NCI-H524 treated with DMSO at 0.1 percent for 48 hours (cell line): ENCODE measurements at regions not wholly inside any gene's neighbourhood (a gene's known extent, or its start where the extent isn't known, plus 50 kb on each side); places are given as distances from the start of the nearest gene placed in this dataset.
A peak's percentile ranks its signal among the peaks of the same experiment; 100 is the strongest.
"Not testable (repeated sequence)": the region's sequence is repeated elsewhere in the genome, so short reads cannot be mapped to it uniquely, and the experiment has no call there.

ENCODE experiments used
- DNase-seq: peaks from one replicate; lab custom pipeline; 2025; lab: John Stamatoyannopoulos, UW

GRCh38 chr21:14683063-14683462 lies 136.9 kb upstream of the SAMSN1 start:
- DNase-seq: no peak

- no peak for DNase-seq
These were observed 133.0 kb upstream of the SAMSN1 start for GRCh38 chr21:14678973-14679574.

- DNase-seq: no peak
These were observed 131.6 kb upstream of the SAMSN1 start for GRCh38 chr21:14677639-14678179.

- no peak for DNase-seq
These were observed 130.9 kb upstream of the SAMSN1 start for GRCh38 chr21:14677013-14677412.

GRCh38 chr21:14675774-14676530 lies 129.8 kb upstream of the SAMSN1 start:
- no peak for DNase-seq

GRCh38 chr21:14673649-14674048 lies 127.5 kb upstream of the SAMSN1 start:
- no peak for DNase-seq

- no peak for DNase-seq
These were observed 126.4 kb upstream of the SAMSN1 start for GRCh38 chr21:14672466-14672865.

GRCh38 chr21:14670409-14670808 lies 124.3 kb upstream of the SAMSN1 start:
- no peak for DNase-seq

GRCh38 chr21:14669092-14669491 lies 123.0 kb upstream of the SAMSN1 start:
- not testable (repeated sequence) for DNase-seq

GRCh38 chr21:14657241-14658008 lies 111.3 kb upstream of the SAMSN1 start:
- peak; percentile 86 for DNase-seq

GRCh38 chr21:14646893-14647292 lies 100.8 kb upstream of the SAMSN1 start:
- DNase-seq: no peak

GRCh38 chr21:14645702-14646101 lies 99.6 kb upstream of the SAMSN1 start:
- DNase-seq: no peak

- DNase-seq: no peak
These were observed 86.2 kb upstream of the SAMSN1 start for GRCh38 chr21:14632359-14632758.

GRCh38 chr21:14630556-14631069 lies 84.5 kb upstream of the SAMSN1 start:
- DNase-seq: no peak

GRCh38 chr21:14629461-14629860 lies 83.3 kb upstream of the SAMSN1 start:
- no peak for DNase-seq

GRCh38 chr21:14623079-14623478 lies 77.0 kb upstream of the SAMSN1 start:
- DNase-seq: not testable (repeated sequence)

GRCh38 chr21:14620152-14620551 lies 74.0 kb upstream of the SAMSN1 start:
- DNase-seq: no peak

- DNase-seq: peak; percentile 31
These were observed 71.8 kb upstream of the SAMSN1 start for GRCh38 chr21:14617871-14618270.

- no peak for DNase-seq
These were observed 70.9 kb upstream of the SAMSN1 start for GRCh38 chr21:14617040-14617393.

- DNase-seq: no peak
These were observed 70.4 kb upstream of the SAMSN1 start for GRCh38 chr21:14616380-14617039.

GRCh38 chr21:14615359-14615974 lies 69.4 kb upstream of the SAMSN1 start:
- DNase-seq: no peak

GRCh38 chr21:14614287-14614686 lies 68.2 kb upstream of the SAMSN1 start:
- DNase-seq: no peak
